A673 (cell line): ENCODE measurements at regions not wholly inside any gene's neighbourhood (a gene's known extent, or its start where the extent isn't known, plus 50 kb on each side); places are given as distances from the start of the nearest gene placed in this dataset.

ENCODE experiments used
- BruUV-seq: library from RNA; stranded (reverse); fragments of 400-500 nt; replicated peaks from 2 replicates; lab custom pipeline; 2021; lab: Mats Ljungman, UMichigan
- CTCF ChIA-PET: fragments of 300-600 bp; sonication (Branson Sonifier 250); formaldehyde crosslinking; loops from one replicate; lab custom pipeline; 2022; ENCODE audit warnings: antibody characterized with exemption; lab: Charles Lee
- POLR2A ChIA-PET: fragments of 300-600 bp; sonication (Branson Sonifier 250); formaldehyde crosslinking; loops from one replicate; lab custom pipeline; 2022; ENCODE audit warnings: antibody characterized with exemption; ENCODE audit not compliant: low non-redundant PET; lab: Charles Lee
- DNase-seq: peaks from one replicate; pipeline ENCODE4 v3.0.0-alpha.2; 2015; ENCODE audit warnings: low spot score
- H3K27ac ChIP-seq: fragments of 200-600 bp; sonication (generic); 2 replicates; pipeline ENCODE4 v1.5.1; 2016; ENCODE audit warnings: mixed run types, low read depth, mild to moderate bottlenecking, mixed read lengths, antibody characterized with exemption, low read length; ENCODE audit not compliant: poor library complexity, severe bottlenecking
- H3K27me3 ChIP-seq: fragments of 200-600 bp; sonication (generic); replicated peaks from 2 replicates; pipeline ENCODE4 v1.6.1; 2017; ENCODE audit warnings: mixed run types, low read depth, mild to moderate bottlenecking, mixed read lengths, antibody characterized with exemption, low read length; ENCODE audit not compliant: insufficient read depth, poor library complexity
- H3K36me3 ChIP-seq: fragments of 200-600 bp; sonication (generic); 2 replicates; pipeline ENCODE4 v1.6.1; 2016; ENCODE audit warnings: mixed run types, mild to moderate bottlenecking, mixed read lengths, antibody characterized with exemption, low read length; ENCODE audit not compliant: insufficient read depth, poor library complexity, severe bottlenecking
- H3K4me1 ChIP-seq: fragments of 200-600 bp; sonication (generic); 2 replicates; pipeline ENCODE4 v1.6.1; 2017; ENCODE audit warnings: mixed run types, mild to moderate bottlenecking, mixed read lengths, antibody characterized with exemption, low read length; ENCODE audit not compliant: insufficient read depth, poor library complexity, severe bottlenecking
- H3K4me3 ChIP-seq: fragments of 200-600 bp; sonication (generic); 2 replicates; pipeline ENCODE4 v1.5.1; 2016; ENCODE audit warnings: low read depth, mixed run types, mild to moderate bottlenecking, mixed read lengths, low read length; ENCODE audit not compliant: poor library complexity, severe bottlenecking
- H3K9me3 ChIP-seq: fragments of 200-600 bp; sonication (generic); 2 replicates; pipeline ENCODE4 v1.6.1; 2016; ENCODE audit warnings: mixed run types, low read depth, mild to moderate bottlenecking, mixed read lengths, antibody characterized with exemption, low read length; ENCODE audit not compliant: poor library complexity, severe bottlenecking
- EZH2 ChIP-seq: fragments of 200-600 bp; sonication (generic); IDR thresholded peaks from 2 replicates; pipeline ENCODE4 v1.6.1; 2017; ENCODE audit warnings: borderline replicate concordance, low read depth, mild to moderate bottlenecking, mixed read lengths, antibody characterized with exemption, low read length; ENCODE audit not compliant: poor library complexity, severe bottlenecking
- intact Hi-C: fragments of 100-400 bp; cut with micrococcal nuclease; formaldehyde crosslinking; loops from one replicate; pipeline ENCODE4 v1.10.0; 2022; ENCODE audit not compliant: unreplicated experiment
- TF ChIP-seq, protein P1 (sequence below): fragments of 300-800, 200-600 bp; sonication (generic); conservative IDR thresholded peaks from 2 replicates; pipeline ENCODE4 v1.5.1; 2017; ENCODE audit warnings: low read depth, mild to moderate bottlenecking, antibody characterized with exemption, low read length, moderate library complexity, mixed read lengths

DNA sequence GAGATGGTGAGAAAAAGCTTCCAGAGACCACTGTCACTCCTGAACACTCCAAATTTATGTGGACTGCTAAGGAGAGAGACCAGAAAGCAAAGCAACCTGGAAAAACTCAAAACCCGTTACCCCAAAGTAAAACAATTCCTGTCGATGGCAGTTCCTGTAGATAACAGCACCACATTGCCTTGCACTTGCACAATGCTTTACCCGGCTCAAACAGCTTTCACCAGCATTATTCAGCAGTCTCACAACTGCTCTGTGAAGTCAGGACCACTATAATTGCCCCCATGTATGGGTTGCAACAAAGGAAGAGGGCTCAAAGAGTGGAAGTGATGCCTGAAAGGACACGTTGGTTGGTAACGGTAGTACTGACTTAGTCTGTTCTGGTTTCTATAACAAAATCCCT, 234.8 kb downstream of the BCOR start:
- POLR2A ChIA-PET: no interaction called here

DNA sequence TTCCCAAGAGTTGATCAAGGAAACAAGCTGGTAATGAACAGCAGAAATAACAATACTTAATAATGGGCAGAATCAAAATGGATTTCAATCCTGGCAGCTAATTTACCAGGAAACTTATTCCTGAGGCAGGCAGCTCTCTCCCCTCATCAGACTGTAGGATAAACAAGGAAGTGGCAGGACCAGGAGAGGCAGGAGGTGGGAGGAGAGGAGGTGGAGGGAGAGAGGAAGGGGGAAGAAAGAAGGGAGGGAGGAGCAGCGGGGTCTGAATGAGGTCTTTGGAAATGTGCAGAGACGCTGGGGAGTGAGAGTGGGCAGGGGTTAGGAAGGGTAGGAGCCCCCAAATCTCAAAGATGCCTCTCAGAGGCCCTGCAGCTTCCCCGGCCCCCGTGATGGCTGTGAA, 231.5 kb downstream of the BCOR start:
- Histone ChIP-seq H3K27me3 (no peaks in the 10 kb centered on the region), H3K9me3 (no peaks in the 10 kb centered on the region), H3K27ac (no peak overlapping the region), H3K36me3 (no peaks in the 10 kb centered on the region), H3K4me1 (no peaks in the 10 kb centered on the region), H3K4me3 (no peak overlapping the region)
- CTCF ChIA-PET: no interaction called here
- POLR2A ChIA-PET: no interaction called here
- no peak for TF ChIP-seq EZH2
- TF ChIP-seq, protein P1, sequence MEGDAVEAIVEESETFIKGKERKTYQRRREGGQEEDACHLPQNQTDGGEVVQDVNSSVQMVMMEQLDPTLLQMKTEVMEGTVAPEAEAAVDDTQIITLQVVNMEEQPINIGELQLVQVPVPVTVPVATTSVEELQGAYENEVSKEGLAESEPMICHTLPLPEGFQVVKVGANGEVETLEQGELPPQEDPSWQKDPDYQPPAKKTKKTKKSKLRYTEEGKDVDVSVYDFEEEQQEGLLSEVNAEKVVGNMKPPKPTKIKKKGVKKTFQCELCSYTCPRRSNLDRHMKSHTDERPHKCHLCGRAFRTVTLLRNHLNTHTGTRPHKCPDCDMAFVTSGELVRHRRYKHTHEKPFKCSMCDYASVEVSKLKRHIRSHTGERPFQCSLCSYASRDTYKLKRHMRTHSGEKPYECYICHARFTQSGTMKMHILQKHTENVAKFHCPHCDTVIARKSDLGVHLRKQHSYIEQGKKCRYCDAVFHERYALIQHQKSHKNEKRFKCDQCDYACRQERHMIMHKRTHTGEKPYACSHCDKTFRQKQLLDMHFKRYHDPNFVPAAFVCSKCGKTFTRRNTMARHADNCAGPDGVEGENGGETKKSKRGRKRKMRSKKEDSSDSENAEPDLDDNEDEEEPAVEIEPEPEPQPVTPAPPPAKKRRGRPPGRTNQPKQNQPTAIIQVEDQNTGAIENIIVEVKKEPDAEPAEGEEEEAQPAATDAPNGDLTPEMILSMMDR: no peak
- no peak for DNase-seq
- no TSS peak for BruUV-seq
- intact Hi-C loops: no loop called here

More for the DNA sequence above, 234.8 kb downstream of the BCOR start:
- no TSS peak for BruUV-seq
- H3K36me3 ChIP-seq: no peaks in the 10 kb centered on the region
- H3K4me1 ChIP-seq: no peaks in the 10 kb centered on the region
- no peak overlapping the region for H3K4me3 ChIP-seq
- no peaks in the 10 kb centered on the region for H3K9me3 ChIP-seq
- no peaks in the 10 kb centered on the region for H3K27me3 ChIP-seq
- no peak for TF ChIP-seq EZH2
- TF ChIP-seq, protein P1: no peak
- H3K27ac ChIP-seq: no peak overlapping the region
- CTCF ChIA-PET: no interaction called here
- no peak for DNase-seq
- intact Hi-C loops: no loop called here

DNA sequence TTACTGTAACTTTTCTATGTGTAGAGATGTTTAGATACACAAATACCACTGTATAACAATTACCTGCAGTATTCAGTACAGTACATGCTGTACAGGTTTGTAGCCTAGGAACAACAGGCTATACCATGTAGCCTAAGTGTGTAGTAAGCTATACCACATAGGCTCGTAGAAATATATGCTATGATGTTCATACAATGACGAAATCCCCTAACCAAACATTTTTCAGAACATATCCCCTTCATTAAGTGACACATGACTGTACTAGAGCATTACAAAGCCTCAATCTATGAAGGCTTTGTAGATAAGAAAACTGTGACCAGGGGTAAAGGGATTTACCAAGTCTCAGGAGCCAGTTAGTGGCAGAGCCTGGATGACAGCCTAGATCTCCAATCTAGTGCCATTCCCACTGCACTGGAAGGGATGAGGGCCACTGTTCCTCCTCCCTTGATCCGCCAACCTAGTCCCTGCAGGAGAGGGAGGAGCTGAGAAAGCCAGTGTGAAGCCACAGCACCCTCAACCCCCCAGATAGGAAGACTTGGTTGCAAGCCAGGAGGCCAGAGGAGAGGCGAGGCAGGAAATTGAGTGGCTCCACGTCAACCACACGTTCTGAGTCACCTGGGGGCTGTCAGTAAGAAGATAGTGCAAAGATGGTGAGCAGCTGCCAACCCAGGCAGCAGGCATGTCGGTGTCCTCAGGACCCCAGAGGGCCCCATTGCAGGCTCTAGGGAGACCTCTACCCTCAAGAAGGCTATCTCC, 227.7 kb downstream of the BCOR start:
- Histone ChIP-seq H3K27ac (no peak overlapping the region), H3K4me1 (no peaks in the 10 kb centered on the region), H3K4me3 (no peak overlapping the region), H3K27me3 (no peaks in the 10 kb centered on the region), H3K9me3 (no peaks in the 10 kb centered on the region), H3K36me3 (no peaks in the 10 kb centered on the region)
- no peak for DNase-seq
- ChIA-PET CTCF (no interaction called here), POLR2A (no interaction called here)
- no TSS peak for BruUV-seq
- TF ChIP-seq, protein P1: no peak
- no peak for TF ChIP-seq EZH2
- intact Hi-C loops: no loop called here
